Activated naive CD8-positive, alpha-beta T cell treated with anti-CD3 and anti-CD28 coated beads, Interleukin-2, amount 50 U/mL, for 24 hours (primary cell): ENCODE measurements at regions not wholly inside any gene's neighbourhood (a gene's known extent, or its start where the extent isn't known, plus 50 kb on each side); places are given as distances from the start of the nearest gene placed in this dataset.

Experiments used
- ATAC-seq: fragments of 150-1000 bp; cut with Tn5 transposase; one replicate; pipeline ENCODE4 v1.10.0; 2021
- DNase-seq: peaks from one replicate; pipeline ENCODE4 v3.0.0; 2021
- H3K27ac Mint-ChIP-seq: one replicate; pipeline ENCODE4 v1.8.0; 2021; ENCODE audit warnings: mild to moderate bottlenecking, mixed read lengths
- H3K27me3 Mint-ChIP-seq: one replicate; pipeline ENCODE4 v1.8.0; 2021; ENCODE audit warnings: mixed read lengths
- H3K36me3 Mint-ChIP-seq: one replicate; pipeline ENCODE4 v1.8.0; 2021; ENCODE audit warnings: low read depth, mixed read lengths
- H3K4me1 Mint-ChIP-seq: one replicate; pipeline ENCODE4 v1.8.0; 2021; ENCODE audit warnings: mixed read lengths
- H3K4me3 Mint-ChIP-seq: one replicate; pipeline ENCODE4 v1.8.0; 2021; ENCODE audit warnings: mild to moderate bottlenecking, moderate library complexity, mixed read lengths
- H3K9me3 Mint-ChIP-seq: one replicate; pipeline ENCODE4 v1.8.0; 2021; ENCODE audit warnings: mixed read lengths

DNA sequence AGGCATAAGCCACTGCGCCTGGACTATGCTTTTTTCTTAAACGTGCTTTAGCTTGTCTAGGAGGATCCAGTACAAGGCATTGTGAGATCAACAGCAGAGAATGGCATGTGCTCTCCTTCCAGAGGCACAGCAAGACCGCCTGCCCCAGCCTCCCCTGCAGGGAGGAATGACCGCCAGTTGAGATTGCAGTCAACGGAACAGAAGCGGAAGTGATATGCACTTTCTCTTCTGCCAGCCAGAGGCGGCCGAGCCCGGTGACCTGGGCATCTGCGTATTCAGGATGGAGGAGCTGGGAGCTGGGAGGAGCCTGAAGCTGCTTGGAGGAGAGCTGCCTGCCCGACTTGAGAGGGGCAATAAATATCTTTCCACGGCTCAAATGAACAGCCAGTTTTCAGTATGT, 243.0 kb downstream of the CTTN start:
- no peak for DNase-seq
- Mint-ChIP-seq H3K4me1 (no peaks in the 10 kb centered on the region), H3K4me3 (no peak overlapping the region), H3K9me3 (no peaks in the 10 kb centered on the region), H3K27me3 (peaks cover 8% of the 10 kb centered on the region), H3K36me3 (no peaks in the 10 kb centered on the region), H3K27ac (no peak overlapping the region)
- ATAC-seq, result no peak

- Mint-ChIP-seq H3K27ac (no peak overlapping the region), H3K4me1 (no peaks in the 10 kb centered on the region), H3K36me3 (no peaks in the 10 kb centered on the region), H3K9me3 (no peaks in the 10 kb centered on the region), H3K27me3 (peaks cover 11% of the 10 kb centered on the region), H3K4me3 (no peak overlapping the region)
- DNase-seq, result no peak
- ATAC-seq, result no peak
These were observed 243.9 kb downstream of the CTTN start for GRCh38 chr11:70642266-70642665.

- no peak overlapping the region for H3K4me3 Mint-ChIP-seq
- H3K4me1 Mint-ChIP-seq, result no peaks in the 10 kb centered on the region
- no peaks in the 10 kb centered on the region for H3K36me3 Mint-ChIP-seq
- H3K9me3 Mint-ChIP-seq, result no peaks in the 10 kb centered on the region
- ATAC-seq, result no peak
- DNase-seq, result no peak
- peaks cover 12% of the 10 kb centered on the region for H3K27me3 Mint-ChIP-seq
- H3K27ac Mint-ChIP-seq, result no peak overlapping the region
These were observed 245.3 kb downstream of the CTTN start for GRCh38 chr11:70643642-70644041.

- Mint-ChIP-seq H3K36me3 (no peaks in the 10 kb centered on the region), H3K4me1 (no peaks in the 10 kb centered on the region), H3K27ac (no peak overlapping the region), H3K27me3 (peaks cover 12% of the 10 kb centered on the region), H3K4me3 (no peak overlapping the region), H3K9me3 (no peaks in the 10 kb centered on the region)
- ATAC-seq (no peak), DNase-seq (no peak)
These were observed 246.2 kb downstream of the CTTN start for GRCh38 chr11:70644343-70645060.

- ATAC-seq (no peak), DNase-seq (no peak)
- H3K36me3 Mint-ChIP-seq, result no peaks in the 10 kb centered on the region
- H3K9me3 Mint-ChIP-seq, result peaks cover 3% of the 10 kb centered on the region
- peaks cover 12% of the 10 kb centered on the region for H3K27me3 Mint-ChIP-seq
- no peaks in the 10 kb centered on the region for H3K4me1 Mint-ChIP-seq
- no peak overlapping the region for H3K27ac Mint-ChIP-seq
- no peak overlapping the region for H3K4me3 Mint-ChIP-seq
These were observed 247.2 kb downstream of the CTTN start for GRCh38 chr11:70645537-70645936.

DNA sequence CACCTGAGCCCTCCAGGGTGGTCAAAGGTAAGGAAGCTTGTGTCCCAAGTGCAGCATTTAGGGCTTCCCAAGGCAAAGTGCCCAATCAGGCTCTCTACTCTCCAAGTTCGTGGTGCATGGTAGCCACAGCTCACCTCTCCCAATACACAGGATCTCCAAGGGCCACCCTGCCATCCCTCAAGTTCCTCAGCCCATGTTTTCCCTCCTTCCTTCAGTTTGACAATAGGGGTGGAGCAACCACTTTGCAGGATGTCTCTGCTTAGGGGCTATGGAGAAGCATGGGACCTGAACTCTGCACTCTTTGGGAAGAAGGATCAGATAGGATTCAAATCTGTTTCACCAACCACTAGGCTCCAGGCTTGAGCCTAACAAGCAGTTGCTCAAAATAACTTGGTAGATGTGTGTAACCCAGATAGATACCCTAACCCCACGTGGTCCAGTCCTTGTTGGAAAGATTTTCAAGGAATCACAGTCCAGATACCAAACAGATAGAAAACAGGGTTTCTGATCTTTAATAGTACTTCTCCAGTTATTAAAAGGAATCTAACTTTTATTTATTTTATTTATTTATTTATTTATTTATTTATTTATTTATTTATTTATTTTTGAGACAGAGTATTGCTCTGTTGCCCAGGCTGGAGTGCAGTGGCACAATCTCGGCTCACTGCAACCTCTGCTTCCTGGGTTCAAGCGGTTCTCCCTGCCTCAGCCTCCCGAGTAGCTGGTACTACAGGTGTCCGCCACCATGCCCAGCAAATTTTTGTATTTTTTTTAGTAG, 248.1 kb downstream of the CTTN start:
- no peaks in the 10 kb centered on the region for H3K36me3 Mint-ChIP-seq
- no peak for DNase-seq
- peaks cover 10% of the 10 kb centered on the region for H3K9me3 Mint-ChIP-seq
- H3K27me3 Mint-ChIP-seq, result peaks cover 10% of the 10 kb centered on the region
- H3K27ac Mint-ChIP-seq, result no peak overlapping the region
- H3K4me3 Mint-ChIP-seq, result no peak overlapping the region
- ATAC-seq, result no peak
- no peaks in the 10 kb centered on the region for H3K4me1 Mint-ChIP-seq

GRCh38 chr11:70647188-70648166, 249.1 kb downstream of the CTTN start:
- ATAC-seq (no peak), DNase-seq (no peak)
- peaks cover 10% of the 10 kb centered on the region for H3K9me3 Mint-ChIP-seq
- H3K4me3 Mint-ChIP-seq, result no peak overlapping the region
- H3K4me1 Mint-ChIP-seq, result no peaks in the 10 kb centered on the region
- H3K36me3 Mint-ChIP-seq, result no peaks in the 10 kb centered on the region
- no peak overlapping the region for H3K27ac Mint-ChIP-seq
- peaks cover 10% of the 10 kb centered on the region for H3K27me3 Mint-ChIP-seq

DNA sequence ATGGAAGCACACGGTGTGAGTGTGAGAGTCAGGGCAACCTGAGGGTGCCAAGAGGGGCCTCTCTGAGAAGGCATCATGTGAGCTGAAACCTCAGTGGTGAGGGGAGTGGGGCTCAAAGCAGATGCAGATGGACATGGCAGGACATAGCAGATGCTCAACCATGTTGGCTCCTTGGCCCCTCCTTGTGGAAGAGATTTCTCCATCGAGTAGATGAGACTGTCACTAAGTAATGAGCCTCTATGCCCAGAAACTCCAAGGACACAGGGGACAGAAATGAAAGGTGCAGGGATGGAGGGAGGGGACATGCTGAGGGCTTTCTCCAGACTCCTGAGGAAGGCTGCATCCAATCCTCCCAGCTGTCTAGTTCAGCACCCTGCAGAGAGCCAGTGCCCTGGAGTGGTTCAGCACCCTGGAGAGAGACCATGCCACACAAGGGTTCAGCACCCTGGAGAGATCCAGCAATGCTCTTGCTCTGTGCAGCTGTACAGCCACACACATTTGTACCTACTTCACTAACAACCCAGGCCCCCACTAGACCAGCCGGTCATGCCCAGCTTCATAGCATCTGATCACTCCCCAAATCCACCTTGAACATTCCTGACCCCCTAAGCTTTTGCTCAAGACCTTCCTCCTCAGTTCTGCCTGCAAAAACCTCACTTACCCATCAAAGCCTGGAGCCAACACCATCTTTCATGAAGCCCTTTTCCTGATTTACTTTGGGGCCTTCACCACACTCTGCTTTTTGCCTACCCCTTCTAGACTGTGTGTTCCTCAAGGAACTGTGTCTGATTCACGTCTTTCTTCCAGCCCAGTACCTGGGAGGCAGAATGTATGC, 252.0 kb downstream of the CTTN start:
- H3K27ac Mint-ChIP-seq, result no peak overlapping the region
- no peaks in the 10 kb centered on the region for H3K4me1 Mint-ChIP-seq
- no peaks in the 10 kb centered on the region for H3K36me3 Mint-ChIP-seq
- peak; percentile 49 for DNase-seq
- peaks cover 7% of the 10 kb centered on the region for H3K27me3 Mint-ChIP-seq
- H3K4me3 Mint-ChIP-seq, result no peak overlapping the region
- peaks cover 10% of the 10 kb centered on the region for H3K9me3 Mint-ChIP-seq
- ATAC-seq, result no peak

- ATAC-seq (no peak), DNase-seq (no peak)
- no peak overlapping the region for H3K27ac Mint-ChIP-seq
- no peak overlapping the region for H3K4me3 Mint-ChIP-seq
- H3K27me3 Mint-ChIP-seq, result peaks cover 5% of the 10 kb centered on the region
- peaks cover 10% of the 10 kb centered on the region for H3K9me3 Mint-ChIP-seq
- no peaks in the 10 kb centered on the region for H3K36me3 Mint-ChIP-seq
- no peaks in the 10 kb centered on the region for H3K4me1 Mint-ChIP-seq
These were observed 252.7 kb downstream of the CTTN start for GRCh38 chr11:70651031-70651430.

DNA sequence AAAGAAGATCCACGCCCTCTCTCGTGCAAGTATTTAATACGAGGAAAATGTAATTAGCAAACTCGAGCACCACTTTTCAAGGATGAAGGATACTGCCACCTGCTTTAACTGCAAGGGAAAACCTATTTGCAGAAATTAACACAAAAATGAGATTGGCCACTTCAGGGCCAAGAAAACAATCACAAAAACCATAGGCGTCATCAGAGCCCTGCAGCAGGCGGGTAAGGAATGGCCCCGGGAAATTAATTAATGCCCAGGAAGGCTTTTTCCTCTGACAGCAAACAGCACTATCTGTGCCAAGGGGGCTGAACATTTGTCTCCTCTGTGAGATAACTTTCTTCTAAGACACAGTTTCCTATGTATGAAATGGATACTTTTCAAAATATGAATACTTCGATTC, 255.7 kb downstream of the CTTN start:
- H3K36me3 Mint-ChIP-seq, result no peaks in the 10 kb centered on the region
- no peak overlapping the region for H3K27ac Mint-ChIP-seq
- peaks cover 10% of the 10 kb centered on the region for H3K9me3 Mint-ChIP-seq
- no peak overlapping the region for H3K4me3 Mint-ChIP-seq
- DNase-seq (no peak), ATAC-seq (no peak)
- H3K27me3 Mint-ChIP-seq, result peaks cover 6% of the 10 kb centered on the region
- H3K4me1 Mint-ChIP-seq, result no peaks in the 10 kb centered on the region

DNA sequence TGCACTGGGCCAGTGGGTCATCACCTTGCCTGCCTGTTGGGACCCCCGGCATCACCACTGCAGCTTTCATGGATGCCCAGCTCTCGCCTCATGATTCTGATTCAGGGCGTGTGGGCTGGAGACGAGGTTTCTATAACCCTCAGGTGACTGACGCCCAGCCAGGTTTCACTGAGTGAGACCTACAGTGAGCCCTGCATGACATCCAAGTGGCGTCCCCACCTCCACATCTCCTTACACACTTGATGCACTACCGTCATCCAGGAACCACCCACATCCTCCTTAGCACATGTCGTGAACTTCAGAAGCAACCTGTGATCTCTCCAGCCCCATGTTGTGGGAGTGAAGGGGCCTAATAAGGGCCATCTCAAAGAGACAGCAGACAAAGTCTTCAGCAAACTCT, 257.5 kb downstream of the CTTN start:
- H3K27ac Mint-ChIP-seq, result no peak overlapping the region
- DNase-seq, result no peak
- H3K9me3 Mint-ChIP-seq, result peaks cover 4% of the 10 kb centered on the region
- no peak overlapping the region for H3K4me3 Mint-ChIP-seq
- H3K36me3 Mint-ChIP-seq, result no peaks in the 10 kb centered on the region
- no peak for ATAC-seq
- H3K4me1 Mint-ChIP-seq, result no peaks in the 10 kb centered on the region
- H3K27me3 Mint-ChIP-seq, result peaks cover 15% of the 10 kb centered on the region

- no peaks in the 10 kb centered on the region for H3K9me3 Mint-ChIP-seq
- DNase-seq (no peak), ATAC-seq (no peak)
- no peak overlapping the region for H3K4me3 Mint-ChIP-seq
- no peaks in the 10 kb centered on the region for H3K4me1 Mint-ChIP-seq
- no peaks in the 10 kb centered on the region for H3K36me3 Mint-ChIP-seq
- H3K27me3 Mint-ChIP-seq, result peaks cover 20% of the 10 kb centered on the region
- no peak overlapping the region for H3K27ac Mint-ChIP-seq
These were observed 257.9 kb downstream of the CTTN start for GRCh38 chr11:70656252-70656651.

GRCh38 chr11:70660059-70660888, 261.9 kb downstream of the CTTN start:
- Mint-ChIP-seq H3K27me3 (peaks cover 37% of the 10 kb centered on the region), H3K27ac (no peak overlapping the region), H3K36me3 (no peaks in the 10 kb centered on the region), H3K4me3 (no peak overlapping the region), H3K4me1 (no peaks in the 10 kb centered on the region), H3K9me3 (no peaks in the 10 kb centered on the region)
- DNase-seq (no peak), ATAC-seq (no peak)
